ENCODE measurements at regions not wholly inside any gene's neighbourhood (a gene's known extent, or its start where the extent isn't known, plus 50 kb on each side); places are given as distances from the start of the nearest gene placed in this dataset.
"Not testable (repeated sequence)": the region's sequence is repeated elsewhere in the genome, so short reads cannot be mapped to it uniquely, and the experiment has no call there.

DNA sequence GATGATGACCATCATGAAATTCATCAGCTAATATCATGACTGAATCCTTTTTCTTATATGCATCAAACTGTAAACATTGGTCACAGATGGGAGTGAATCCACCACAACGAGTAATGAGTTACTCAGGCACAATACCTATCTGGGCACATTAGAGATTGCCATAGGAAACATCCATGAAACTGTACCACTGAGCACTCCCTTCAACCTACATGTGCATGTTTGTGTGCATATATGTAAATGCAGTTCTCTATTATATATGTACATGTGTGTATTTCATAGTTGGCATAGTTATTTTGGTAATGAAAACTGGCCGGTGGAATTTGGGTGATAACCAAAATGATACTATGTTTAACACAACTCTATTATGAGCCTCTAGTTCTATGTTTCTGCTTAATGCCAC is 387.3 kb upstream of the ARRDC3 start:
- DNase-seq (ENCODE audit: low spot score), result no peak
- no peaks in the 10 kb centered on the region for H3K36me3 Mint-ChIP-seq (ENCODE audit: low read depth)
- H3K4me3 Mint-ChIP-seq, result no peak overlapping the region
- no peaks in the 10 kb centered on the region for H3K9me3 Mint-ChIP-seq
- H3K4me1 Mint-ChIP-seq (ENCODE audit: low read depth), result no peaks in the 10 kb centered on the region
- no peaks in the 10 kb centered on the region for H3K27me3 Mint-ChIP-seq (ENCODE audit: low read depth)
- H3K27ac Mint-ChIP-seq, result no peak overlapping the region

DNA sequence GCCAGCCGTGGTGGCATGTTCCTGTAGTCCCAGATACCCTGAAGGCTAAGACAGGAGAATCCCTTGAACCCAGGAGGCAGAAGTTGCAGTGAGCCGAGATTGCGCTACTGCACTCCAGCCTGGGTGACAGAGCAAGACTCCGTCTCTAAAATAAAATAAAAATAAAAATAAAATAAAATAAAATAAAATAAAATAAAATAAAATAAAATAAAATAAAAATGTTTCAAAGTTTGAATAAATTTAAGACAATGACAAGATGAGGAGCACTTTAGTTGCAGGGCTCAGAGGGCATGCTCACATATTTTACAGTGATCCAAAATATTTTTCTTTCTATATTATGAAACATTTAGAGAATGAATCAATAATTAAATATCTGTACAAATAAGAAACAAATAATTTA is 374.3 kb upstream of the ARRDC3 start:
- not testable (repeated sequence) for H3K4me1 Mint-ChIP-seq (ENCODE audit: low read depth); H3K27me3 Mint-ChIP-seq (ENCODE audit: low read depth); H3K36me3 Mint-ChIP-seq (ENCODE audit: low read depth); DNase-seq (ENCODE audit: low spot score); H3K4me3 Mint-ChIP-seq; H3K27ac Mint-ChIP-seq; H3K9me3 Mint-ChIP-seq

DNA sequence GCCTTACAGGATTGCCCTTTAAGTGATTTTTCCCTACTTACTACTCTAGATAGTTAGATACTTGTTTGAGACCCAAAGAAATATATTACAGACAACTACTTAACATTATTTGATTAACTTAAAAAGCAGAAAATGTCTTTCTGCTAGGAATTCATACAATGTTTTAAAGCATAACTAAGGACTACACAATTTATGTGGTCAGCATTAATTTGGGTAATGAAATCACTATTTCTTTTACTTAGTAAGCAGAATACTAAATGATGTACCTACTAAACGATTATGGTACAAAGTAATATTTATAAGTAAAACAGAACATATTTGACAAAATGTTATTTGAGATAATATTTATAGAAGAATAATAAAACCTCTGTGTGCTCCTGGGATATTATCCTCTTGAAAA is 371.9 kb upstream of the ARRDC3 start:
- Mint-ChIP-seq H3K4me3 (no peak overlapping the region), H3K36me3 (ENCODE audit: low read depth) (no peaks in the 10 kb centered on the region), H3K27me3 (ENCODE audit: low read depth) (no peaks in the 10 kb centered on the region), H3K9me3 (no peaks in the 10 kb centered on the region), H3K4me1 (ENCODE audit: low read depth) (no peaks in the 10 kb centered on the region), H3K27ac (no peak overlapping the region)
- DNase-seq (ENCODE audit: low spot score), result no peak

DNA sequence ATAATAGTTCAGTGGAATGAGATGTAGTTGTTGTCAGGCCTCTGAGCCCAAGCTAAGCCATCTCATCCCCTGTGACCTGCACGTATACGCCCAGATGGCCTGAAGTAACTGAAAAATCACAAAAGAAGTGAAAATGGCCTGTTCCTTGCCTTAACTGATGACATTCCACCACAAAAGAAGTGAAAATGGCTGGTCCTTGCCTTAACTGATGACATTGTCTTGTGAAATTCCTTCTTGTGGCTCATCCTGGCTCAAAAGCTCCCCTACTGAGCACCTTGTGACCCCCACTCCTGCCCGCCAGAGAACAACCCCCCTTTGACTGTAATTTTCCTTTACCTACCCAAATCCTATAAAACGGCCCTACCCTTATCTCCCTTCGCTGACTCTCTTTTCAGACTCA is 361.4 kb upstream of the ARRDC3 start:
- not testable (repeated sequence) for H3K27ac Mint-ChIP-seq; H3K27me3 Mint-ChIP-seq (ENCODE audit: low read depth); H3K9me3 Mint-ChIP-seq; DNase-seq (ENCODE audit: low spot score); H3K4me3 Mint-ChIP-seq; H3K4me1 Mint-ChIP-seq (ENCODE audit: low read depth); H3K36me3 Mint-ChIP-seq (ENCODE audit: low read depth)

DNA sequence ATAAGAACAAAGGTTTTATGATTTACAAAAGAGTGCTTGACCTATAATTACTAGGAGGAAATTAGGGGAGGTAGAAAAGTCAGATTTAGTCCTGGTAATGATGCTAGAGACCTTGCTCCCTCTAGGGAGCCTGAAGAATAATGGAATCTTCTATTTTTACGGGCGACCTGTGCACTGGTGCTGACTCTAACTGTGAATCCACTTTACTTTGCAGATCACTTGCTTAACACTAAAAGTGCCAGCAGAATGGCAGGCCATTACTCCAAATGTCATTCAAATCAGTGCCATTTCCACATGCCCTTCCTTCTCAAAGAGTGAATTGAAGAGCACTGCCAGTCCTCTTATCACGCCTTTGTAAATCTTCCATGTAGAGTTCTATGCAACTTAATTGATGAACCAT is 359.4 kb upstream of the ARRDC3 start:
- no peaks in the 10 kb centered on the region for H3K4me1 Mint-ChIP-seq (ENCODE audit: low read depth)
- H3K36me3 Mint-ChIP-seq (ENCODE audit: low read depth), result no peaks in the 10 kb centered on the region
- H3K4me3 Mint-ChIP-seq, result no peak overlapping the region
- no peak for DNase-seq (ENCODE audit: low spot score)
- no peak overlapping the region for H3K27ac Mint-ChIP-seq
- no peaks in the 10 kb centered on the region for H3K9me3 Mint-ChIP-seq
- H3K27me3 Mint-ChIP-seq (ENCODE audit: low read depth), result no peaks in the 10 kb centered on the region

DNA sequence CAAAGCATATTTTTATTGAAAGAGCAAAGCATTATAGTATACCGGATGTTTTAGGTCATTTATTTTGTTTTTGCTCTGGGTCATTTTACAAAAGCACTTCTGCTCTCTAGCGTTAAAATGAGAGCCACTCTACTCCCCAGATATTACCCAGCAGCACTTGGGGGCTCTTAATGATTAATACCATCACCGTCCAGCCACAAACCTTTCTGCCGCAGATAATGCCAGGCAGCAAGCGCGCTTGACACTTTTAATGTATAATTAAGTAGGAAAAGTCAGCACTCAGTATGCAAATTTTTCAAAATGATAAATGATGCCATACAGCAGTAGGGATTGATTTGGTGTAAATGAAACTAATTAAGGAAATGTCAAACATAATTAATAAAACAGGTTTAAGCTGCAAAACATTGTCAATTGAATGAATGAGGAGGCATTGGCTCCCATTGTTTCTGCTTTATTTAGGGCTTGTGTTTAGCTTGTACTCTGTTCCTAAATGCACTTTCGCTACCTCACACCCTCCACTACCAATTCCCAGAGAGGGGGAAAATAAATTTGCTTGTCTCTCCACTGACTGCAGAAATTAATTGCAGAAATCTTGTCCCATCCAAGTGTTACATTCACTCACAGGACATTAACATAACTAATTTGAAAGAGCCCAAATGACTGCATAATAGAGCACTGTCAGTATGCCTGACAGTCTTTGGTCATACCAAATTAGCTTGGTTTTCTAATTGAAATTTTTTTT is 358.8 kb upstream of the ARRDC3 start:
- Mint-ChIP-seq H3K27ac (no peak overlapping the region), H3K36me3 (ENCODE audit: low read depth) (no peaks in the 10 kb centered on the region), H3K9me3 (no peaks in the 10 kb centered on the region), H3K4me1 (ENCODE audit: low read depth) (no peaks in the 10 kb centered on the region), H3K4me3 (no peak overlapping the region), H3K27me3 (ENCODE audit: low read depth) (no peaks in the 10 kb centered on the region)
- no peak for DNase-seq (ENCODE audit: low spot score)

DNA sequence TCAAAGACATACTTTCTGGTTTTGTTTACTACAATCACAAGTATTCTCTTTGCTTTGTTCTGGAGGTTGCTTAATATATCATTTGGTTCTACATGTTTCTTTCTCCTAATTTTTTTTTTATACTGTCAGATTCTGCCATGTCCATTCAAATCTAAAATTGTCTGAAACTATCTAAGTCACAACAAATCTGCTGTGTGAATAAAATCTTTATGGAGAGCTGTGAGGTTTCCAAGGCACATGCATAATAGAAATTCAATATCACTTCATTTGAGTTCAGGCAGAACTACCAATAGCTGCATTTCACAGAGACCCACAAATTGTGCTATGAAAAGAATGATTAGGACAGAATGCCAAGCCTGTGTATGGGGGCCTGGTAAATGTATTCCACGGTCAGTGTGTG is 346.9 kb upstream of the ARRDC3 start:
- no peaks in the 10 kb centered on the region for H3K4me1 Mint-ChIP-seq (ENCODE audit: low read depth)
- H3K27me3 Mint-ChIP-seq (ENCODE audit: low read depth), result no peaks in the 10 kb centered on the region
- no peak for DNase-seq (ENCODE audit: low spot score)
- no peak overlapping the region for H3K4me3 Mint-ChIP-seq
- H3K9me3 Mint-ChIP-seq, result no peaks in the 10 kb centered on the region
- H3K36me3 Mint-ChIP-seq (ENCODE audit: low read depth), result no peaks in the 10 kb centered on the region
- H3K27ac Mint-ChIP-seq, result no peak overlapping the region

DNA sequence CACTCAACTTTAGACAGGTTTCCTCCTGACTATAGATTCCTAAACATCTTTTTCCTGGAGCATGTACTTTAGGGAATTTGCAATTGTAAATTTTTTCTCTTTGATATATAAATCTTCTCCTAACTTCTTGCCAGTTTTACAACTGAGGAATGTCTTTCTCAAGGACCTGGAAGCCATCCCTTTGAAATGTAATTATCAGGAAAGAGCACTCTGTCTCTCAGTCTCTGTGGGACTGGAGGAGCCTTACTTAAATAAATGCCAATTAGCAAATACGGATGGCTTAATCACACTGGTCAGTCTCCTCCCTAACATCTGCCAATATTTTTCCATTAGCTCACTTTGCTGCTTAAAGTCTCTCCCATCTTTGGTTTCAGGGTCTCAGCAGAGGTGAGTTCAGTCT is 344.3 kb upstream of the ARRDC3 start:
- H3K36me3 Mint-ChIP-seq (ENCODE audit: low read depth), result no peaks in the 10 kb centered on the region
- no peak for DNase-seq (ENCODE audit: low spot score)
- no peak overlapping the region for H3K27ac Mint-ChIP-seq
- no peaks in the 10 kb centered on the region for H3K4me1 Mint-ChIP-seq (ENCODE audit: low read depth)
- H3K9me3 Mint-ChIP-seq, result no peaks in the 10 kb centered on the region
- H3K4me3 Mint-ChIP-seq, result no peak overlapping the region
- no peaks in the 10 kb centered on the region for H3K27me3 Mint-ChIP-seq (ENCODE audit: low read depth)

DNA sequence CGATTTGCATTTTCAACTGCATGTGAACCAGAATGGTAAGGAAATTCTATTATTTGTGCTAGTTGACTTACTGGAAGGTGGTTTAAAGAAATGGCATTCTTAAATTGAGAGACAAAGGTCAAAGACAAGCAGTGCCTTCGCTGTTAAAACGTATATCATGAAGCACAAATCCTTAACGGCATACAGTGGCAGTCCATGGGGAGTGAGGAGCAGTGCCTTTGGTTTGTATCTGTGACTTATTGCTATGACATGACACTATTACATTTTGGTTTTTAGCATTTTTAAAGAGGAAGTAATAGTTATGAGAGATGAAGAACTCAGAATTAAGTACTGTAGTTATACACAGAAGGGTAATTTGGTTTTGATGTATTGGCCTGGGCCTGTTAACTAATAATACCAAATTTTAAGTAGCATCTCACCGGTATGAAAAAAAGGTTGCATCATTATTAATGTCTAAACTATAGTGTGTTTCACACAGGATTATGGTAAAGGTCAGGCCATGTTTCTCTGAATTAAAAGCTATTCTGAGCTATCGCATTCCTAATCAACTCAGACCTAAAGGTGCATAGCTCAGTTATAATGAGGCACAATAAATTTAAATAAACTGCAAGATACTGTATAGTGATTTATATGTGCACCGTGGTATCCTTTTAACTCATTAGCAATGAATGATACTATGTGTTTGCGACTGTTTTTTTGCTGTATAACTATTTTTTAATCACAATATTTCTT is 339.8 kb upstream of the ARRDC3 start:
- DNase-seq (ENCODE audit: low spot score), result no peak
- Mint-ChIP-seq H3K9me3 (no peaks in the 10 kb centered on the region), H3K4me1 (ENCODE audit: low read depth) (no peaks in the 10 kb centered on the region), H3K36me3 (ENCODE audit: low read depth) (no peaks in the 10 kb centered on the region), H3K27me3 (ENCODE audit: low read depth) (no peaks in the 10 kb centered on the region), H3K4me3 (no peak overlapping the region), H3K27ac (no peak overlapping the region)

DNA sequence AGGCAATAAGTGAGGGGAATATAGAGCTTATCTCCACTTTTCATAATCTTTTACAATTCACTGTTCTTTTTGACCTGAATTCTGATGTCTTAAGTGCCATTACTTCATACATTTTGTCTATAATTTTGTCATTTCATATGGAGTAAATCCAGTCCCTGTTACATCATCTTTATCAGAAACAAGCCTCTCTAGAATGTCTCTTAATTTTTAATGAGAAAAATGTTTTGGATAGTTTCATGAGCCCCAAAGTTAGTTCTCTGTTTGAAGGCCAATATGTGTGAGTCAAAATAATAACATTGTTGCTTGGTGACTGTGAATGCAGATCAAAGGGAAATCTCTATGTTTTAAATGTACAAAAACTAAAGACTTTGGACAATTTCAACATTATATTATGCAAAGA is 329.6 kb upstream of the ARRDC3 start:
- Mint-ChIP-seq H3K4me3 (no peak overlapping the region), H3K4me1 (ENCODE audit: low read depth) (no peaks in the 10 kb centered on the region), H3K36me3 (ENCODE audit: low read depth) (no peaks in the 10 kb centered on the region), H3K27ac (no peak overlapping the region), H3K9me3 (no peaks in the 10 kb centered on the region), H3K27me3 (ENCODE audit: low read depth) (no peaks in the 10 kb centered on the region)
- no peak for DNase-seq (ENCODE audit: low spot score)

DNA sequence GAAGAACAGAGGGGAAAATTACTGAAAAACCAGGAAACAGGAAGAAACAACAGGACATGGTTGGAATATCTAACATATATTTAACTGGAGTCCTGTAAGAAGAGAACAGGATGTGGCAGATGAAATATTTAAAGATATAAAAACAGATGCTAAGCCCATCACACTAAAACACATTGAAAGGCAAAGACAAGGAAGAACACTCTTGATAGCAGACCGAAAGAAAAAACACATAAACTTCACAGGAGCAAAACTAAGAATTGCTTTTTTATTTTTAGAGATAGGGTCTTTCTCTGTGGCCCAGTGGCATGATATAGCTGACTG is 324.4 kb upstream of the ARRDC3 start:
- H3K4me3 Mint-ChIP-seq, result no peak overlapping the region
- no peaks in the 10 kb centered on the region for H3K9me3 Mint-ChIP-seq
- no peaks in the 10 kb centered on the region for H3K27me3 Mint-ChIP-seq (ENCODE audit: low read depth)
- H3K36me3 Mint-ChIP-seq (ENCODE audit: low read depth), result no peaks in the 10 kb centered on the region
- H3K27ac Mint-ChIP-seq, result no peak overlapping the region
- DNase-seq (ENCODE audit: low spot score), result no peak
- H3K4me1 Mint-ChIP-seq (ENCODE audit: low read depth), result no peaks in the 10 kb centered on the region

DNA sequence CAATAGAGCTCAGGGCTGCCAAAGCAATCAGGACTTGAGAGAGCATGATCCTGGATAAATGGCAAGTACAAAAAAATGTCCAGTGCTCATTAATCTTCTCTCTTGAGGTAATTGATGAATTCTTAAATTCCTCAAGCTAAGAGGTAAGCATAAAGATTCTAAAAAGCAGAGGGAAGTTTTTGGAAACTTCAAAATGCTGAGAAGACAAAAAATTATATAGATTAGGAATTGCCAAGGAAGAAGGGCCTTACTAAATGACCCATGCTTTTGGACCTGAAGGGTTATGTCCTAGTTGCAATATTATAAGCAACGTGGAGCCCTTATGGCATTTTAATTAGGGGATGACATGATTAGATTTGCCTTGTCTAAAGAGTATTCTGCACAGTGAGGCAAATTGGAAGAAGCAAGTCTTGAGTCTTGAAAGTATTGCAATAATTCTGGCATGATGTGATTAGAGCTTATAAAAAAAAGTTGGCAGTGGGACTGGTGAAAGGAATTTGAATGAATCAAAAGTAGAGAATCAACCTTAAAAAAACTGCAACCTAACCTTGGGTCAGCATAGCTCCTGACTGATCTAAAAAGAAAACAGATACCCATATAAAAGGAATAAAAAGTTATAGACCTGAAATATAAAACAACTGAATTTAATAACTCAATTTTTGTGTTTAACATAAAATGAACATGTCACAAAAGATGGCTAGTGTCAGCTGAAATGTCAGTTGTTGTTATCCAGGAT is 323.8 kb upstream of the ARRDC3 start:
- Mint-ChIP-seq H3K9me3 (no peaks in the 10 kb centered on the region), H3K27me3 (ENCODE audit: low read depth) (no peaks in the 10 kb centered on the region), H3K27ac (no peak overlapping the region), H3K4me1 (ENCODE audit: low read depth) (no peaks in the 10 kb centered on the region), H3K36me3 (ENCODE audit: low read depth) (no peaks in the 10 kb centered on the region), H3K4me3 (no peak overlapping the region)
- no peak for DNase-seq (ENCODE audit: low spot score)

DNA sequence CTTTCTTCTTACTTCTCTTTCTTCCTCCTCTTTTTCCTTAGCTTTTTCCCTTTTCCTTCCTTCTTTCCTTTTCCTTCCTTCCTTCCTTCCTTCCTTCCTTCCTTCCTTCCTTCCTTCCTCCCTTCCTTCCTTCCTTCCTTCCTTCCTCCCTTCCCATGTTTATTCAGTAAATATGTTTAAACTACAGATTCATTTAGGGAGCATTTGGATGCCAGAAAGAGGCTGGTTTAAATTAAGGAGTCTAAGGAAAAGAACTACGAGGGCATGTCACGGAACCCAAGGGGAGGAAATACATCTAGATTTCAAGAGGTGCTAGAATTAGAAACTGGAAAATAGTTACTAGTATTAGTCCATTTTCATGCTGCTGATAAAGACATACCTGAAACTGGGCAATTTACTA is 320.0 kb upstream of the ARRDC3 start:
- Mint-ChIP-seq H3K4me3 (no peak overlapping the region), H3K4me1 (ENCODE audit: low read depth) (no peaks in the 10 kb centered on the region), H3K27ac (no peak overlapping the region), H3K27me3 (ENCODE audit: low read depth) (no peaks in the 10 kb centered on the region), H3K36me3 (ENCODE audit: low read depth) (no peaks in the 10 kb centered on the region), H3K9me3 (no peaks in the 10 kb centered on the region)
- no peak for DNase-seq (ENCODE audit: low spot score)

DNA sequence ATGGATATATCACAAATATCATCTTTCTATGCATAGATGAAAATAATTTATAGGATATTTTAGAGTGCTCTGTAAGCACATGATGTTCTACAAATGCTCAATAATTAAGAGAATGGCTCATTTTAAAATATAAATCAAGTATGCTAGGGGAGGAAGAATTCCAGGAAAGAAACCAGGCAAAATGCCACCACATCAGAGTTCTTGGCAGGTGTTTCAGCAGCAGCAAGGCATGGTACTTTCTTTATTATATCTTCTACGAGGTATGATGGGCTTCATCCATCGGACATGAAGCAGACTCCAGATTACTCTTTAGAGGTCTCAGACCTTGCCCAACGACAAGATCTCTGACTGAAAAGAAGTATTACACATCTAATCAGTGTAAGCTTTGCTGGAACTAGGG is 316.3 kb upstream of the ARRDC3 start:
- Mint-ChIP-seq H3K27me3 (ENCODE audit: low read depth) (no peaks in the 10 kb centered on the region), H3K9me3 (peaks cover 11% of the 10 kb centered on the region), H3K4me3 (no peak overlapping the region), H3K27ac (no peak overlapping the region), H3K4me1 (ENCODE audit: low read depth) (no peaks in the 10 kb centered on the region), H3K36me3 (ENCODE audit: low read depth) (no peaks in the 10 kb centered on the region)
- DNase-seq (ENCODE audit: low spot score), result no peak
